ENCODE measurements at regions not wholly inside any gene's neighbourhood (a gene's known extent, or its start where the extent isn't known, plus 50 kb on each side); places are given as distances from the start of the nearest gene placed in this dataset.

- TF ChIP-seq REST (IDR thresholded peaks at IDR 0.05; ENCODE audit: insufficient read depth in 1 of 2, low read depth in 2 of 2, low read length in 2 of 2), result no peak
- no peak for TF ChIP-seq POLR2AphosphoS5 (IDR thresholded peaks at IDR 0.05; ENCODE audit: low read depth, low read length)
Observed at GRCh38 chr11:45423036-45423435, 136.9 kb upstream of the SYT13 start.
